DND-41 (cell line): ENCODE measurements at regions not wholly inside any gene's neighbourhood (a gene's known extent, or its start where the extent isn't known, plus 50 kb on each side); places are given as distances from the start of the nearest gene placed in this dataset.

ENCODE experiments used
- ATAC-seq: fragments of 200-7000 bp; cut with Tn5 transposase; 3 replicates; pipeline ENCODE4 v1.9.1; 2021; ENCODE audit warnings: low read depth; ENCODE audit not compliant: insufficient read depth
- DNase-seq: peaks from one replicate; pipeline ENCODE4 v3.0.0-alpha.2; 2020
- H2AFZ ChIP-seq: 2 replicates; pipeline ENCODE4 v1.6.0; 2012; ENCODE audit warnings: low read depth, low read length
- H3K27ac ChIP-seq: 2 replicates; pipeline ENCODE4 v1.5.1; 2012; ENCODE audit warnings: low read length, inconsistent platforms
- H3K27me3 ChIP-seq: fragments of 200-600 bp; sonication (generic); 2 replicates; pipeline ENCODE4 v1.6.0; 2012; ENCODE audit warnings: low read length, mild to moderate bottlenecking, inconsistent platforms; ENCODE audit not compliant: insufficient read depth, poor library complexity
- H3K36me3 ChIP-seq: 2 replicates; pipeline ENCODE4 v1.5.1; 2012; ENCODE audit warnings: low read length, inconsistent platforms; ENCODE audit not compliant: insufficient read depth
- H3K4me1 ChIP-seq: 2 replicates; pipeline ENCODE4 v1.5.1; 2012; ENCODE audit warnings: mild to moderate bottlenecking, low read length; ENCODE audit not compliant: insufficient read depth
- H3K4me2 ChIP-seq: 2 replicates; pipeline ENCODE4 v1.6.0; 2012; ENCODE audit warnings: mild to moderate bottlenecking, moderate library complexity, low read length, inconsistent platforms; ENCODE audit not compliant: insufficient read depth
- H3K4me3 ChIP-seq, 2 experiments: fragments of 200-600 bp in 1 of 2; shearing (Covaris generic) in 1 of 2; 2 replicates each; pipeline ENCODE4 v1.5.1; 2012 to 2016; ENCODE audit warnings: inconsistent platforms in 2 of 2, low read length in 2 of 2, mild to moderate bottlenecking in 2 of 2, low read depth in 1 of 2, moderate library complexity in 1 of 2
- H3K79me2 ChIP-seq: 2 replicates; pipeline ENCODE4 v1.6.0; 2012; ENCODE audit warnings: low read length, inconsistent platforms; ENCODE audit not compliant: insufficient read depth
- H3K9ac ChIP-seq: 2 replicates; pipeline ENCODE4 v1.6.0; 2012; ENCODE audit warnings: low read depth, mild to moderate bottlenecking, inconsistent platforms, low read length, moderate library complexity
- H3K9me3 ChIP-seq: 2 replicates; pipeline ENCODE4 v1.5.1; 2012; ENCODE audit warnings: low read length, moderate library complexity, mild to moderate bottlenecking, inconsistent platforms; ENCODE audit not compliant: insufficient read depth, severe bottlenecking
- H4K20me1 ChIP-seq: 2 replicates; pipeline ENCODE4 v1.6.0; 2012; ENCODE audit warnings: low read length; ENCODE audit not compliant: insufficient read depth
- EZH2 ChIP-seq: IDR thresholded peaks from 3 replicates; pipeline ENCODE4 v1.6.1; 2012; ENCODE audit warnings: borderline replicate concordance, low read depth, mild to moderate bottlenecking, moderate library complexity, low read length, inconsistent platforms; ENCODE audit not compliant: severe bottlenecking
- TF ChIP-seq, protein P1 (sequence below): IDR thresholded peaks from 2 replicates; pipeline ENCODE4 v1.5.1; 2012; ENCODE audit warnings: borderline replicate concordance, low read length, moderate library complexity, mild to moderate bottlenecking; ENCODE audit not compliant: poor library complexity, severe bottlenecking; ENCODE audit errors: extremely low read depth

DNA sequence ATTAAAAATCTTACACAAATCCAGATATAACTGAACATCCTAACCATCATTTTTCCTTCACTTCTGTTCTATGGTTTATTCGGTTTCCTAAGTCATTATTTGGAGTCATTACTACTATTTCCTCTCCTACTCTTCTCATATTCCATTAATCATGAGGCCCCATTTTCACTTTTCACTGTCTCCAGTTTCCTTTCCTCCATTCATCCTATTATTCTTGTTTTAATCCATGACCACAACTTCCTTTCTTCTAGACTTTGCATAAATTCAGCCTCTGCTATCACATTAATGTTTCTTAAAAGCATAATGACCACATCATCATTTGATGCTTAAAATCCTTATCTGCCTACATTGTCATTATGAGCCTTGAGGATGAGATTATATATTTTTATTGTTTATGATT is 555.0 kb upstream of the NDST4 start:
- H3K79me2 ChIP-seq = no peaks in the 10 kb centered on the region
- no peak for ATAC-seq

DNA sequence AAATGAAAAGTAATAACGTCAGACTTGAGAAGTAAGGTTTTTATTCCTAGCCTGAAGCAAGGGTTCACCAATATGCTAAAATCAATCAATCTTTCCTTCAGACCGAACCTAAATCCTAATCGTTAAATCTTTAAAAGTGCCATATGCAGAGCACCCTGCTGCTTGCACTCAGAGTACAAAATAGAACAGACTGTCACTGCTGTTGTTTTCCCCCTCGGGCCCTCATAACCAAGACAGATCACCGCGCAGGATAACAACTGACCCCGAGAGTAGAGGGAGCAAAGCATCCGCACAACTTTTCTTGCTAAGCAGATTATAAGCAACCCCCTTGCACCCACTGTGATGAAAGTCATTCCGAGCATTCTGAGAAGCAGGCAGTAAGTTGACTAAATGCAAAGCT is 550.9 kb upstream of the NDST4 start:
- no peak for DNase-seq
- no peak overlapping the region for H3K4me3 ChIP-seq
- no peak for ATAC-seq
- TF ChIP-seq EZH2 = no peak
- TF ChIP-seq, protein P1, sequence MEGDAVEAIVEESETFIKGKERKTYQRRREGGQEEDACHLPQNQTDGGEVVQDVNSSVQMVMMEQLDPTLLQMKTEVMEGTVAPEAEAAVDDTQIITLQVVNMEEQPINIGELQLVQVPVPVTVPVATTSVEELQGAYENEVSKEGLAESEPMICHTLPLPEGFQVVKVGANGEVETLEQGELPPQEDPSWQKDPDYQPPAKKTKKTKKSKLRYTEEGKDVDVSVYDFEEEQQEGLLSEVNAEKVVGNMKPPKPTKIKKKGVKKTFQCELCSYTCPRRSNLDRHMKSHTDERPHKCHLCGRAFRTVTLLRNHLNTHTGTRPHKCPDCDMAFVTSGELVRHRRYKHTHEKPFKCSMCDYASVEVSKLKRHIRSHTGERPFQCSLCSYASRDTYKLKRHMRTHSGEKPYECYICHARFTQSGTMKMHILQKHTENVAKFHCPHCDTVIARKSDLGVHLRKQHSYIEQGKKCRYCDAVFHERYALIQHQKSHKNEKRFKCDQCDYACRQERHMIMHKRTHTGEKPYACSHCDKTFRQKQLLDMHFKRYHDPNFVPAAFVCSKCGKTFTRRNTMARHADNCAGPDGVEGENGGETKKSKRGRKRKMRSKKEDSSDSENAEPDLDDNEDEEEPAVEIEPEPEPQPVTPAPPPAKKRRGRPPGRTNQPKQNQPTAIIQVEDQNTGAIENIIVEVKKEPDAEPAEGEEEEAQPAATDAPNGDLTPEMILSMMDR = no peak
- no peaks in the 10 kb centered on the region for H4K20me1 ChIP-seq
- H3K4me1 ChIP-seq = no peaks in the 10 kb centered on the region
- no peak overlapping the region for H3K4me2 ChIP-seq
- H3K27ac ChIP-seq = no peak overlapping the region
- no peak overlapping the region for H3K9ac ChIP-seq
- no peaks in the 10 kb centered on the region for H3K9me3 ChIP-seq
- no peaks in the 10 kb centered on the region for H3K79me2 ChIP-seq
- H3K27me3 ChIP-seq = no peaks in the 10 kb centered on the region
- no peak overlapping the region for H2AFZ ChIP-seq
- H3K36me3 ChIP-seq = no peaks in the 10 kb centered on the region

More for the DNA sequence above, 555.0 kb upstream of the NDST4 start:
- H3K9me3 ChIP-seq = no peaks in the 10 kb centered on the region
- H3K4me1 ChIP-seq = no peaks in the 10 kb centered on the region
- no peaks in the 10 kb centered on the region for H4K20me1 ChIP-seq
- H3K4me2 ChIP-seq = no peak overlapping the region
- no peak overlapping the region for H3K4me3 ChIP-seq
- H2AFZ ChIP-seq = no peak overlapping the region
- TF ChIP-seq, protein P1 = no peak
- TF ChIP-seq EZH2 = no peak
- no peak overlapping the region for H3K9ac ChIP-seq
- no peaks in the 10 kb centered on the region for H3K27me3 ChIP-seq
- no peak for DNase-seq
- no peaks in the 10 kb centered on the region for H3K36me3 ChIP-seq
- H3K27ac ChIP-seq = no peak overlapping the region

DNA sequence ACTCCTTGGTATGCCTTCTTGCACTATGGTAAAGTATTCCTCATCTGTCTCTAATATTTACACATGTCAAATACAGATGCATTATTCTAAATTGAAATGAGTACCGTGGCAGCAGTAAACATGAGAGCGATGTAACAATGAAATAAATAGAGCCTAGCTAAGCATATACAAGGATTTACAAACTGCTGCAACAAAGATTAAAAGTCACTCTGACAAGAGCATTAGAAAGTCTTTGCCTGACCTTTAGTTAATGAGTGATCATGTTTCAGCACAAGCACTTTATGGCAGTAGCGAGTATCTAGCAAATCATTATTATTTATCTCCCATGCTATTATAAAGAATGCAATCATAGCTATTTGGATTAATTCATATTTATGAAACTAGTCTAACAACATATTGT is 547.0 kb upstream of the NDST4 start:
- Histone ChIP-seq H3K79me2 (no peaks in the 10 kb centered on the region), H3K4me2 (no peak overlapping the region), H3K4me3 (no peak overlapping the region), H3K4me1 (no peaks in the 10 kb centered on the region), H3K27me3 (no peaks in the 10 kb centered on the region), H3K9me3 (no peaks in the 10 kb centered on the region), H4K20me1 (no peaks in the 10 kb centered on the region), H3K9ac (no peak overlapping the region), H3K27ac (no peak overlapping the region), H3K36me3 (no peaks in the 10 kb centered on the region), H2AFZ (no peak overlapping the region)
- no peak for DNase-seq
- no peak for TF ChIP-seq EZH2
- TF ChIP-seq, protein P1 = no peak
- ATAC-seq = no peak
